Coronary artery (tissue), 2 donors: ENCODE measurements at regions not wholly inside any gene's neighbourhood (a gene's known extent, or its start where the extent isn't known, plus 50 kb on each side); places are given as distances from the start of the nearest gene placed in this dataset.
"Not testable (repeated sequence)": the region's sequence is repeated elsewhere in the genome, so short reads cannot be mapped to it uniquely, and the experiment has no call there.

ENCODE experiments used
- DNase-seq: peaks from one replicate; pipeline ENCODE4 v3.0.0-alpha.2; 2017; ENCODE audit warnings: low spot score
- H3K27ac ChIP-seq, 2 donors: fragments of 200-600 bp; sonication (generic); one replicate each; pipeline ENCODE4 v1.5.1; 2016 to 2019
- H3K4me3 ChIP-seq: fragments of 200-600 bp; sonication (generic); 2 replicates; pipeline ENCODE4 v1.5.1; 2016; ENCODE audit warnings: mild to moderate bottlenecking, moderate library complexity
- TF ChIP-seq, protein P1 (sequence below): fragments of 200-600 bp; sonication (generic); IDR thresholded peaks from one replicate; pipeline ENCODE4 v1.5.1; 2019; ENCODE audit warnings: antibody characterized with exemption

DNA sequence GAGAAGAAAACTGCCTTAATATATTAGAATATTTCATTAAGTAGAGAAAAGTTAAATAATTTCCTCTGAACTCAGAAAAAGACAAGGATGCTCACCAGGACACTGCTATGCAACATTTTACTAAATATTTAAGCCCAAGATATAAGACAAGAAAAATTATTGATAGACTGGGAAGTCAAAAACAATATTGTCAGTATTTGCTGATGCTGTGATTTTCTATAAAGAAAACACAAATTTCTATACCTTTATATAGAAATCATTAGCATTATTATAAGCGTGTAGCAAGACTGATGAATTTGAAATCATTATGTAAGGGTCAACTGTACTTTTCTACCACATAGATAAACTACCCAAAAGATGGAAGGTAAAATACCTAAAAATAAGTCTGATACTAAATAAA, 451.0 kb downstream of the RNF144A start:
- Histone ChIP-seq H3K4me3 (no peak overlapping the region), H3K27ac (no peak overlapping the region)
- DNase-seq: no peak
- TF ChIP-seq, protein P1, sequence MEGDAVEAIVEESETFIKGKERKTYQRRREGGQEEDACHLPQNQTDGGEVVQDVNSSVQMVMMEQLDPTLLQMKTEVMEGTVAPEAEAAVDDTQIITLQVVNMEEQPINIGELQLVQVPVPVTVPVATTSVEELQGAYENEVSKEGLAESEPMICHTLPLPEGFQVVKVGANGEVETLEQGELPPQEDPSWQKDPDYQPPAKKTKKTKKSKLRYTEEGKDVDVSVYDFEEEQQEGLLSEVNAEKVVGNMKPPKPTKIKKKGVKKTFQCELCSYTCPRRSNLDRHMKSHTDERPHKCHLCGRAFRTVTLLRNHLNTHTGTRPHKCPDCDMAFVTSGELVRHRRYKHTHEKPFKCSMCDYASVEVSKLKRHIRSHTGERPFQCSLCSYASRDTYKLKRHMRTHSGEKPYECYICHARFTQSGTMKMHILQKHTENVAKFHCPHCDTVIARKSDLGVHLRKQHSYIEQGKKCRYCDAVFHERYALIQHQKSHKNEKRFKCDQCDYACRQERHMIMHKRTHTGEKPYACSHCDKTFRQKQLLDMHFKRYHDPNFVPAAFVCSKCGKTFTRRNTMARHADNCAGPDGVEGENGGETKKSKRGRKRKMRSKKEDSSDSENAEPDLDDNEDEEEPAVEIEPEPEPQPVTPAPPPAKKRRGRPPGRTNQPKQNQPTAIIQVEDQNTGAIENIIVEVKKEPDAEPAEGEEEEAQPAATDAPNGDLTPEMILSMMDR: no peak

GRCh38 chr2:7373156-7373555, 455.9 kb downstream of the RNF144A start:
- no peak for DNase-seq
- Histone ChIP-seq H3K4me3 (no peak overlapping the region), H3K27ac (no peak overlapping the region)
- TF ChIP-seq, protein P1: no peak

DNA sequence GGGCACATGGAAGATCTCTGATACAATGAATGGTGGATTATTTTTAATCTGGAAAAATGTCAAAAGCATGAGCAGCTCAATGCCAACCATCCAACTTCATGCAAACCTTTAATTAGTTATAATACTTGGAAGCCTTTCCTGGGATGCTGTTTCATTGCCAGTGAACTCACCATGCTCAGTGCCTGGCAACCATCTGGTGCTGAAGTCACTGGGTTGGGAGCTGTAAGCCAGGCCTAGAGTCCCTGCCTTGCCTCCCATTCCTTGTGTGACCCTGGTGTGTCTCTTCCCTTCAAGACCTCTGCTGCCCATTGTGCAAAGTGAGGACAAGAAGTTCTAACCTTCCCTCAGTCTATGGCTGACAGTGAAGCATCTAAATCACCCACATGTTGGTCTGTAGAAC, 458.7 kb downstream of the RNF144A start:
- Histone ChIP-seq H3K4me3 (no peak overlapping the region), H3K27ac (no peak overlapping the region)
- no peak for DNase-seq
- TF ChIP-seq, protein P1: no peak

- TF ChIP-seq, protein P1: no peak
- Histone ChIP-seq H3K27ac (no peak overlapping the region), H3K4me3 (no peak overlapping the region)
- DNase-seq: no peak
Observed at GRCh38 chr2:7377916-7378569, 460.8 kb downstream of the RNF144A start.

- TF ChIP-seq, protein P1: no peak
- Histone ChIP-seq H3K4me3 (no peak overlapping the region), H3K27ac (no peak overlapping the region)
- no peak for DNase-seq
Observed at GRCh38 chr2:7378591-7378990, 461.4 kb downstream of the RNF144A start.

DNA sequence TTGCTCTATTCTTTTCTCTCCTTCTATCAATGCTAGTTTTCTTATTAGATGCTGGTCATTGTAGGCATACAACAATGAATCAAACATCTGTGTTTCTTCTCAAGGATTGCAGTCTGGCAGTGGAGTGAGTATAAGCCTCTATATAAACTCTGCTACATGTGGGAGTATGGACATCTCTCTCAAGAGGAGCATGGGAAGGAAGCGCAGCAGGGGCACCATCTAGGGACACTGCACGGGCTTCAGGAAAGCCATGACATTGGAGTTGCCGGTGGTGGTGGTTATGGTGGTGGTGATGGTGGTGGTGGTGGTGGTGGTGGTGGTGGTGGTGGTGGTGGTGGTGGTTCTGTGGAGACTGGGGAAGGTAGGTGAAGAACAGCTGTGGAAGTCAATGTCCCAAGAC, 462.6 kb downstream of the RNF144A start:
- Histone ChIP-seq H3K4me3 (no peak overlapping the region), H3K27ac (no peak overlapping the region)
- TF ChIP-seq, protein P1: no peak
- DNase-seq: no peak

DNA sequence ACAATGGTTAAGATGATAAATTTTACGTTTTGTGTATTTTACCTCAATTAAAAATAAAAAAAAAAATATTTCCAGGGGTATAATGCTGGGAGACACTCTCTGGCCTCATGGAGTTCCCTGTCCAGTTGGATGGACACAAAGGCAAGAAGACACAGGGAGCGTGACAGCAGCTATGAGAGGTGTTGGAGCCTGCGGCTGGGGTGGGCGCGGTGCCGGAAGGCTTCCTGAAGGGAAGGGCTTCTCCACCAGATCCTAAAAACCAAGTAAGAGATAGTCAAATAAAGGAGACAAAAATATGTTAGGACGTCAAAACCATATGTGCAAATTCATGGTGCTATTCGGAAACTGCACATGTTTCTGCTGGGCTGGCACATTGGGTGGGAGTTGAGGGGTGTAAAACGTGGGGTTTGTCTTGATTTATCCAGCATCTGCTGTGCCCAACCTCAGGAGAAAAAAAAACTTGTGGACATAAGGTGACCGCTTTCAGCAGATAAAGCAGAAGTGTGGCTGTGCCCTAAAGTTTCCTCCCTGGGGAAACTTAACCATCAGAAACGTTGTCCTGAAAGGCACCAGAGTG, 467.6 kb downstream of the RNF144A start:
- no peak overlapping the region for H3K27ac ChIP-seq
- no peak for DNase-seq
- H3K4me3 ChIP-seq: no peak overlapping the region
- TF ChIP-seq, protein P1: no peak

- not testable (repeated sequence) for DNase-seq, H3K4me3 ChIP-seq, H3K27ac ChIP-seq
Observed at GRCh38 chr2:7390311-7390710, 473.1 kb downstream of the RNF144A start.
